GM21515 (cell line): ENCODE measurements at regions not wholly inside any gene's neighbourhood (a gene's known extent, or its start where the extent isn't known, plus 50 kb on each side); places are given as distances from the start of the nearest gene placed in this dataset.
"Not testable (repeated sequence)": the region's sequence is repeated elsewhere in the genome, so short reads cannot be mapped to it uniquely, and the experiment has no call there.

Source experiments
- ATAC-seq: cut with Tn5 transposase; IDR thresholded peaks from one replicate; pipeline ENCODE4 v1.9.1; 2021; ENCODE audit not compliant: unreplicated experiment

DNA sequence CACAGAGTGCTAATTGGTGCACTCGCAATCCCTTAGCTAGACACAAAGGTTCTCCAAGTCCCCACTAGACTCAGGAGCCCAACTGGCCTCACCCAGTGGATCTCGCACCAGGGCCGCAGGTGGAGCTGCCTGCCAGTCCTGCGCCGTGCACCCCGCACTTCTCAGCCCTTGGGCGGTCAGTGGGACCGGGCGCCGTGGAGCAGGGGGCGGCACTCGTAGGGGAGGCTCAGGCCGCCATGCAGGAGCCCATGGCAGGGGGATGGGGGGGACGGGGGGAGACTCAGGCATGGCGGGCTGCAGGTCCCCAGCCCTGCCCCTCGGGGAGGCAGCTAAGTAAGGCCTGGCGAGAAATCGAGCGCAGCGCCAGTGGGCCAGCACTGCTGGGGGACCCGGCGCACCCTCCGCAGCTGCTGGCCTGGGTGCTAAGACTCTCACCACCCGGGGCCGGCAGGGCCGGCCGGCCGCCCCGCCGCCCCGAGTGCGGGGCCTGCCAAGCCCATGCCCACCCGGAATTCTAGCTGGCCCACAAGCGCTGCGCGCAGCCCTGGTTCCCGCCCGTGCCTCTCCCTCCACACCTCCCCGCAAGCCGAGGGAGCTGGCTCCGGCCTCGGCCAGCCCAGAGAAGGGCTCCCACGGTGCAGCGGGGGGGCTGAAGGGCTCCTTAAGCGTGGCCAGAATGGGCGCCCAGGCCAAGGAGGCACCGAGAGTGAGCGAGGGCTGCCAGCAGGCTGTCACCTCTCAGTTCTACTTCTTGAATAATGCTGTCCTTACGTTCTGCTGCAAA lies 258.2 kb downstream of the GALC start:
- ATAC-seq: not testable (repeated sequence)

DNA sequence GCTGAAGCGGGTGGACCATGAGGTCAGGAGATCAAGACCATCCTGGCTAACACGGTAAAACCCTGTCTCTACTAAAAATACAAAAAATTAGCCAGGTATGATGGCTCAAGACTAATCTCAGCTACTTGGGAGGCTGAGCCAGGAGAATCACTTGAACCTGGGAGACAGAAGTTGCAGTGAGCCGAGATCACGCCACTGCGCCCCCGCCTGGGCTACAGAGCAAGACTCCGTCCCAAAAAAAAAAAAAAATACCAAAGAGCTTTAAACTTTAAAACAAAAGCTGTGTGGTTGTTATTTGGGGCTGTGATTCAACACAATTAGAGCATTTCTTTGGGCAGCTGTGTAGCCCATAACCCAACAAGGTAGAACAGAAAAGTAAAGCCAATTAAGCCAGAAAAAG lies 259.9 kb downstream of the GALC start:
- ATAC-seq: not testable (repeated sequence)

DNA sequence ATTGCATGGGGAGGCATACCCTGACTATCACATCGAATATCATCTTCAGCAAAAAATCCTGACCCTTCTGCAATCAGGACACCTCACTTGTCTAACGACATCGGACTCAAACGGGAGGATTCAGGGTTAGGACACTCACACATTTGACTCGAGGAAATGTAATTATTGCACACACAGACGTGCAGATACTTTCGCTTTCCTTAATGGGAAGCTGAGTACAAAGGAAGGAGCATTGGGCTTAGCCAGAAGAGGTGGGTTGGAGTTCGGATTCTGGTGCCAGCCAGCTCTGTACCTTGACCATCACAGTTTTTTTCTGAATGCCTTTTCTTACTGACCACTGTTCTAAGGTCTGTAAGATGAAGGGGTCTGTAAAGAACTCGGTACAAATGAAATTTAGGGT lies 260.4 kb downstream of the GALC start:
- no peak for ATAC-seq

DNA sequence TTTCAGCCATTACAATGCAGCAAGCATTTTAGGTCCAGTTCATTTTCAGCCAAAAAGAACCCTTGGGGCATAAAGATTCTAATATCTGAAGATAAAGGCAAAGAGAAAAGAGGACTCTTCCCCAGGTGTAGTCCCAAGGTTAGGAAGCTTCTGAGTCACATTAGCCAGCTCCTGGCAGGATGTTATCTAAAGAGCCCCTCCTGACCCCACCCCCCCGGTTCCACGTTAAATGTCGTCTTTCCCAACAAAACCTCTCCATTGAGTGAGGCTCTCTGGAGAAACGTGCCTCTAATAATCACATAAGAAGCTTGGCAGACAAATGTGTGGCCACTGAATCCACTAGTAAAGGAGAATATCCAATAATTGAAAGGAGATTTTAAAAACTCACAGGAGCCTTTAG lies 267.7 kb downstream of the GALC start:
- no peak for ATAC-seq

DNA sequence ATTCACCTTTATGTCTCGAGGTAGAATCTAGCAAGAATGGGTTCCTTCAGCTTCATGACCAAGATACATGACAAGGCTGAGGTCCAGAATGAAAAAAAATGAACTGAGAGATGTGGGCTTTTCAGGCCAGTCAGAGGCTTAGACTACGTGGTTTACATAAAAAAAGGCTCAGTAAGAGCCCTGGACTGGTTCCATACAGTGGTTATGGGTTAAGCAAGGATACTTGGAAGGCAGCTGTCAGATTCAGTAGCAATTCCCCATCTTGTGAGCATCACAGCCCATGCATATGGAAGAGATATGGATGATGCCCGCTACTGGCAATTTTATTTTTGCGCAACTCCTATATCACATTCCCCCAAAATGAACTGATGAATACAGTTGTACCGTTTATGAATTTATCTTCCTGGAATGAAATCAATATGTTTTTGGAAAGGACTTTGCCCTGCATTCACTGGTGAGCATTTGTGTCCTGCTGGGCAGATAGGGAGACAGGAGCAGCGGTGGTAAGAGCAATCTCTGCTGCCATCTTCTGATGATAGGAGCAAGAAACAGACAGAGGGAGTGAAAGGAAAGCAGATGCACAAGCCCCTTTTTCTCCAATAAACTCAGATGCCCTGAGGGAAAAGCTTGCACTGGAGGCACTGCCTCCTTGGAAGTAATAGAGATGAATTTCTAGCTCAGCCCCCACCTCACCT lies 280.4 kb downstream of the GALC start:
- no peak for ATAC-seq

DNA sequence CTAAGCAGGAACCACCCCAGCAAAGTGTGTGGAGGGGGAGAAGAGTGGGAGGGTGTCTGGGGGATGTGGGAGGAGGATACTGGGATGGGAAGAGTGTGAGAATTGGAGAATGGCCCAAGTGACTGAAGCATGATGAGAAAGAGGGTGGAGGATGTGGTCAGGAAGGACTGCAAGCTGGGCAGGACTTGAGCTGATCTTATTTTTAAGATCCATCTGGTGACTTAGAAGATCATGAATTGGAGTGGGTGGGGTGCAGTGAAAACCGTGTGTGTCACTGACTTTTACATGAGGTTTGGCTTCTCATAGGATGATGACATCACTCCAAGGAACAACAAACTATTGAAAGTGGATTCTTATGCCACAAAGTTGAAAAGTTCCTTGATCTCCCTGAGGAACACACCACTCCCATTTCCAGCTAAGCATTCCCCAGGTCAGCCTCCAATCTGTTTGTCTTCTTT lies 287.5 kb downstream of the GALC start:
- no peak for ATAC-seq

DNA sequence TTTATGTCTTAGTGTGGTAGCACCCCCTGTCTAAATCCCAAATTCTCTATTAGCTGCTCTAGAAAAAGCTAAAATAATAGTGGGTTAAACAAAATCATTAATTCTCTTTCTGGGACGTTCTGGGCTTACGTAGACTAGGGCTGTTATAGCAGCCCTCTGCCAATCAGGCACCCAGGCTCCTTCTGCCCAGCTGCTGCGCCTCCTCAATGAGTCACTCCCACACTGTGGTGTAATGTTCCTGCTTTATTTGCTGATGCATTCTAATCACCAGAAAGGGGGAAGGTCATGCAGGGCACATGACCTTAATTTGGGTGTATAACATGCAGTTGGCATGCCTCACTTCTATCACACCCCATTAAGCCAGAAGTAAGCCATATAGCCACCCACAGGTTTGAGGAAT lies 294.5 kb downstream of the GALC start:
- no peak for ATAC-seq

DNA sequence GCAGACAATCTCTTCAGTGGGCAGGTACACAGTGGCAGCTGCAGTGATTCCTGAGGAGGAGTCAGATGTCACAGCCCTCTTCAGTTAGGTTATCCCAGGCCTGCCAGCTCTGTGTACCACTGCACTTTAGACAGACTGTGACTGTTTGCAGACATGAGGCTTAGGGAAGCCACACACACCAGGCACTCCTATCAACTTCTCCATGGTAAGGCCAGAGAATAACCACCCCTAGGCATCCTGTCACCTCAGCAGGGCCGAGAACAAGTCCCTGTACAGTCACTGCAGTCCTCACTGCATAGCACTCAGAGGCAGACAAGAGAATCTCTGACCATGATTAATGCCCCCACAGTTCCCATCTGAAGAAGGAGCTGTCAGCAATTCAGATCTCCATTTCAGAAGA lies 296.5 kb downstream of the GALC start:
- no peak for ATAC-seq

DNA sequence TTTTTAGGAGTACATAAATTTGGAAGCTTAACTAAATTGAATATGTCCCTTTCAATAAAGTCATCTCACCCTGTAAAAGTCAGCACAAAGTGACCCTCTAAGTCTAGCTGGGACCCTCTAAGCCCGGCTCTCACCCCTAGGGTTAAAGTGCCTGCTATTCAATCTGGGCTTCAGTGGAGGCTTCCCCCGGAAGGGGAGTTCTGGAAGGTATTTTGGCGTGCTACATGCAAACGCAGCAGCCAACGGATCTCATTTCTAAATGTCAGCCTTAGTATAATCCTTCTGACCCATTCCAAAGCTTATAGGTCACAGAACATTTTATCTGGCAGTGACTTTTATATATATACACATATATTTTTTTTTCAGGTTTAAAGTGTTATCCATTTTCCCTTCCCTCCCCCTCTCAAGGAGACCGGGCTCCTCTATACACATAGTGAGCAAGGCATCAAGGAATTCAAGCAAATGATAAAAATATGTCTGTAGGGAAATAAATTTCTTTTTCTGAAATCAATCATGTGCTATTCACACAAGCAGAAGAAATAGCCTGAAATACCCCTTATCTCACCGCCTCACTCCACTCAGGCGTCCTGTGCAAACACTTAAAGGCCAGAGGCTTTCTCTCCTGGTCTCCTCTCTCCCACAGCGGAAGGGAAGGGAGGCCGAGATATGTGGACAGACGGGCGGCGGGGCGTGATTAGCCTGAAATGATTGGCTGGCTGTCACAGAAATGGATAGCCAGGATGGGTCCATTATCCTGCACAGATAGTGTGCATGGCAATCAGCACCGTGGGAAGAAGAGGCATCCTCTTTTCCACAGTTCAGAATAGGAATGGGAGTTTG lies 301.7 kb downstream of the GALC start:
- no peak for ATAC-seq

DNA sequence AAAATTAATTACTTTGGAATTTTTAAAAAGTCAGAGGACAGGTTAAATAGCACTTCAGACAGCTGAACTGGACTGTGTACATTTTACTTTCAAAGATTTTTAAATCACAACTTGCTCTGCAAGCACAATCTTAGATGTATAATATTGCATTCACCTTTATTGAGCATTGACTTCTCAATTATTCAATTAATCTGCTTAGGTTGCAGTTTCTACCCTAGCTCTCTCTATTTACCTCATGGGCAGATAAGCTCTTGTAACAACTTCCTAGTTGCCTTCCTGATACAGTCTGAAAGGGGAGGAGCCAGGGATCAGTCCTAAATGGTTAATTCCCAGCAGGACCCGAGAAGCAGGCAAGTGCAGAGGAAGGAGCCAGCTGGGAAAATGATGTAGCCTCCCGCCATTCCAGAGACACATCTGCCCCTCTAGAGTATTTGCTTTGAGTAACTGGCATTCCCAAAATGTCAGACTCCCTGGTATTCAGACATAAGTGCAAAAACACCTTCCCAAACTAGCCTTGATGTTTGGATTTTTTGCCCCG lies 302.8 kb downstream of the GALC start:
- ATAC-seq: no peak

DNA sequence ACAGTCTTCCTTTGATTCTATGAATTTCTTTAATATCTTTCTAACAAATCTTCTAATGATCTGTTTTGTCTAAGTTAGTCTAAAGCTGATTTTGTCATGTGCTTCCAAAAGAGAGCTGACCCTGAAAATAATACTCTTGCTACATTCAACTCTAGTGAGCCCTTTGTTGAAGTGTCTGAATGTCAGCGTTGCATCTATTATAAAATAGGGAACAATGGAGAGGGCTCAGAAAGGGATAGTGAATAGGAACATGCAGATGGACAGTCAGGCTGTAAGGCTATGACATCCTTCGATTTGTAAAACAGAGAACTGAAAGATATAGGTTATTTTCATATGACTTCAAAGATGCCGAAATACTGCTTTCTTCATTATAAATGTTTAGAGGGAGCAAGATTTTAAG lies 304.5 kb downstream of the GALC start:
- no peak for ATAC-seq

DNA sequence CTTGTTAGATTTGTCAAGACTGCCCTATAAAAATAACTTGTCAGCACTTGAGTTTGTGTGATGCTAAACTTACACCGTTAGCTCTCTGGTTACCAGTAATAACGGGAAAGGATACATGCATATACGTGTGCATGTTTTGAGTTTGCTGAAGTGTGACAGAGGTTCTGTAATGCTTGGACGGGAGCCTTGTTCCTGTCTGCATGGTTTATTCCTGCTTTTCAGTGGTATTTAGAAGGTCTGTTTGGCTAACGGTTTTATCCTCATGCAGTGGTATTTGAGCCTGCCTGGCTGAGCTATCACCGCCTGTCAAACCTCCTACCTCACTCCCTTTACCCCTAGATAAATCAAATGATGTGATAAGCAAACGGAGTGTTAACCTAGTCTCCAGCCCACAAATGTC lies 305.6 kb downstream of the GALC start:
- no peak for ATAC-seq

DNA sequence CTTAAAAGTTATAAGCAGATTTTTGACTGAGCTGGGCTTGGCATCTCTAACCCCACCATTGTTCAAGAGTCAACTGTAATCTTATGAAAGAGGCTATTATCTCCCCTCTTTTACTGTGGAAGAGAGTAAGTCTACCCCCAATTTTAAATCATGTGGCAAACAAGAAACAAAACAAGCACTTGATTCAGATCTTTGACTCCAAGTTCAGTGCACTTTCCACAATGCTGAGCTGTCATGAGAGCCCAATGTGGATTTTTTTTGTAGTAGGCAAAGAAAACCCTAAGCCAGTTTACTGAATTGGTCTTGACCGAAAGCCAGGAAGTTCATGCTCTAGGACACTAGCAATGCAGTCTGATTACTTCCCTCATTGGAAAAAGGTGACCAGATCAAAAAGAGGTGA lies 306.2 kb downstream of the GALC start:
- no peak for ATAC-seq

DNA sequence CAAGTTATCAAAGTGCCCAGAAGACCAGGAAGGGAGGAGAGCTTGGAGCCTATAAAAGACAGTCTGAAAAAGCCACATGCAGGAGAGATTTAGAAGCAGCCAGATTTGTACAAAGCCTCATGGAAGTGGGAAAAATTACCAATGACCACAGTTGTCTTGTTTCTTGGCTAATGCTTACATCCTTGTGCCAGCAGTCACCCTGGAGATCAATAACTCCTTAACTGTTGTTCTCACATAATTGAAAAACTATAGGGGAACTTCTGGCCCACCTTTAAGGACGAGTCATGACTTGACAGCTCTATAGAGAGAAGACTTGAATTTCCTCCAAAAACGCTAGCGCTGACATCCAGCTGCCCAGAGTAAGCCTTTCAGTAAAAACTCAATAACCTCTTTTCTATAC lies 313.1 kb downstream of the GALC start:
- no peak for ATAC-seq

DNA sequence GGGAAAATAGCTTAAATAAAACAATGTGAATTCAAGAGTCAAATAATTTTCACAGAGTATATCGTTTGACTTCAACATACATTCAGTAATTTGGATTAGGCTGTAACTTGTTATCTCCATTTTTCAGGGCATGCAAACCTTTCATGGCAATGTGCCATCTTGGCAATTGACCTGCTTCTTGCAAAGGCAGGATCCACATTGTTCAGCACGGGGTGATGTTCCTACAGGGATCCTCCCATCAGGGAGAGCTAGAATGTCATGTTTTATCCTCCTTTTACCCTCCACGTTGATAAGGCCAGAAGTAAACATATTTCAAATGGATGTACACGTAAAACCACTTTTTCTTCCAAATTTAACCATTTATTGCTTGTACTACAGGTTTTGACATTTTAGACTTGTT lies 314.4 kb downstream of the GALC start:
- no peak for ATAC-seq

DNA sequence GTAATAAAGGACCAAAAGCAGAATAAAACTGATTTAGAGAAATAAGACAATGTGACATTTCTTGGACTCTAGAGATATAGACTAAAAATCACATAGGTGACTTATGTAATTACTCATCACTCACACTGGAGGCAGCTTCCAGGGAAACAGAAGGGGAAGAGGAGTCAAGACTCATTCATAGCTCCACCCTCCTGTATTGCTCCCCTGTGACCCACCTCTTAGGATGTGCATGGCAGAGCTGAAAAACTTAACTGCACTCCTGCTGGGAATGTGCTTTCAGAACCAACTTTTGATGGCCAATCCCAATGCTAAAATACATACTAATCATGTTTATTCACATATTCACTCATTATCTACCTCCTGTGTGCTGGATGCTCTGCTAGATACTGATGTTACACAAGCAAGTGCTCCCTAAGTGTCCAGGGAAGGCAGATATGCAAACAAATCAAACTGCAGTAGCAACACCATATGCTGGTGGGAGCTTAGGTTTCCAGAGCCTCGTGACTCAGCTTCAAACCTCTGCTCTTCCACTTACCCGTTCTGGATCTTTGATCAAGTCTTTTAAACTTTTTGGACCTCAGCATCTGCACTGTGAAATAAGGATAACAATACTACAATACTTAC lies 316.1 kb downstream of the GALC start:
- no peak for ATAC-seq

DNA sequence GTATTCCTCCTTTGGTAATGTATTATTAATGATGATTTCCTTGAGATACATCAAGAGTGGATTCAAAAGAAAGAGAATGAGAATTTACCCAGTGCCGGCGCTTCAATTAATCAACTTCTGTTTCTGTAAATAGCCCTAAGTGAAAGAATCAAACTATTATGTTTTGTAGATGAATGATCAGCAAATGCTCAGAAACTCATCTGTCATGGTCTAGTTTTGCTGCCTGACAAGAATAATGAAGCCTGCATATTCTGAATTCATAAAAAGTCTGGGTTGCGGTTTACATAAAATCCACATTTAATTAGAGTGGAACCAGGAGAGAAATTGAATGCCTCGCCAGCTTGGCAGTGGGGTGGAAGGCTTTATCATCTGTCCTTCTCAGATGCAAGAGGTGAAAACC lies 325.3 kb downstream of the GALC start:
- no peak for ATAC-seq

DNA sequence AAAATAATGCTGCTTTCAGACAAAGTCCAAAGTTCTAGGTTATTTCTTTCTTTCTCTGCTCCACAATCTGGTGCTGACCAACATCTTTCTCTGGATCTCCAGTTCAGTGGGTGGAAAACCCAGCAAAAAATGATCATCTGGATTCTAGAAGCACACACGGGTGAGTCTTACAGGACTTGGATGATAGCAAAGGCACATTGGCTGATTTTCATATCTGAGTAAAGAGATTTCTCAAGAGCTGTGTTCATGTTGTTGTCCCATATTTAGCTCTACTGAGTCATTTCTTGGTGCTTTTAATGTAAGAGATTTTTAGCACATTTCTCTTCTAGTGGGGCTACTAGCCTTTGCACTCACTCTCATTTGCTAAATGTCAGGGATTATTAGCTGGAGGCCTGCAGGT lies 336.7 kb downstream of the GALC start:
- ATAC-seq: no peak

DNA sequence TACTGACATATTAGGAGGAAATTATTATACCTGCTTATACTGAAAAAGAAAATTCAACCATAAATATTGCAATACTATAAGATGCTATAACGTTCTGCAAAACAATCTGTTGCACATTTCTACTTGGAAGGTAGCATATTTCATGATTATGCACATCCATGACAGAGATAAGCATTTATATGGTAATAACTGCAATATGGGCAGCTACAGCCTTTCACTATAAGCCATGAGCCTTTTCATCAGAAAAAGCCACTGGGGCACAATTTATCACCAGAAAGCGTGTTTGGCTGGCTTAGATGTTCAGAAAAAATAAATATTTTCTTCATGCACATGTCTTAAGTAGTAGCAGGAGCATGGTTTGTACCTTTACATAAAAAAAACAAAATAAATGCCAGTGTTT lies 340.7 kb downstream of the GALC start:
- ATAC-seq: no peak

DNA sequence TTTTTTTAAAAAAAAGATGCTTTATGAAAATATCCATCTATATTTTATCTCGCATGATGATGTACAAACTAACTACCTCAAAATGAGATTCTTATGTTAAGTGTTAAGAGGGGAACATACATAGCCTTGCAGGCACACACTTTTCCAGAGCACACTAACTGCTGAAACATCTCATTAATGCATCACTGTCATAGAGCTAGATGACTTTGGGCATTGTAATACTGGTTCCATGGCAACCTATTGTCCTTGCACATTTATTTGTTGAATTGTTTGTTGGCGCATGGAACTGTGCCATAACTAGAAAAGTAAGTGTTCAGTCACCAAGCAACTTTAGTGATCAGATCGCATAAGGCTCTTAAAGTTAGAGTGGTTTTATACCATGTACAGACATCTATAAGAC lies 348.3 kb downstream of the GALC start:
- no peak for ATAC-seq

DNA sequence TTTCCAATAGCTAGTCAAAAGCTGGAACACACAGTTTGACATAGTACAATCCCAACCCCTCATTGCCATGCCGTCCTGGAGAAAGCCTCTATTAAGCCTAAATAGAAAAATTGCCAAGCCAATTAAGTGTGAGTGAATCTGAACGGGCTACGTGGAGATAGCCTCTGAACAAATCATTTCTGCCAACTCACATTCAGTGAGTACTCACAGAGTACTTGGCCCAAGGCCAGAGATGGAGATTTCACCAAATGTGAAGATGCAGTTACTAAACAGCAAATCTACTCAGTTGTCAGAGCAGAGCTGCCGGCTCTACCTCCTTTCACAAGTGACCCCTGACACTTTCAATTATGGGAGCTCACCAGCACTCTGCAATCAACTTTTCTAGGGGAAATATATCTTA lies 350.0 kb downstream of the GALC start:
- no peak for ATAC-seq
